Right cardiac atrium (tissue), 5 donors: ENCODE measurements at regions not wholly inside any gene's neighbourhood (a gene's known extent, or its start where the extent isn't known, plus 50 kb on each side); places are given as distances from the start of the nearest gene placed in this dataset.

ENCODE experiments used
- ATAC-seq, 2 donors: fragments of 200-7000 bp; cut with Tn5 transposase; one replicate each; pipeline versions ENCODE4 v1.8.0 to v1.9.1; 2020; ENCODE audit warnings: moderate library complexity in 2 of 2, mild to moderate bottlenecking in 1 of 2
- DNase-seq, 3 donors: peaks; one replicate each; pipeline ENCODE4 v3.0.0-alpha.2; 2020
- H3K27ac ChIP-seq: one replicate; pipeline ENCODE4 v1.5.1; 2013; ENCODE audit warnings: mild to moderate bottlenecking, low read length, control low read depth, moderate library complexity
- H3K27me3 ChIP-seq: one replicate; pipeline ENCODE4 v1.6.1; 2013; ENCODE audit not compliant: control insufficient read depth, insufficient read depth
- H3K4me1 ChIP-seq: one replicate; pipeline ENCODE4 v1.6.1; 2013; ENCODE audit warnings: low read length; ENCODE audit not compliant: control insufficient read depth, insufficient read depth
- H3K4me3 ChIP-seq: one replicate; pipeline ENCODE4 v1.5.1; 2013; ENCODE audit warnings: low read length, control low read depth
- H3K9me3 ChIP-seq: one replicate; pipeline ENCODE4 v1.6.1; 2013; ENCODE audit warnings: low read length; ENCODE audit not compliant: control insufficient read depth
- WGBS: extraction: QIAGEN DNeasy Blood & Tissue Kit; methylation state at CpG from one replicate; pipeline ENCODE4 v1.1.7; 2013; 5-methylcytosine and 5-hydroxymethylcytosine counted together
- intact Hi-C, 4 donors: fragments of 100-400 bp; cut with DNase I; formaldehyde crosslinking; loops; one replicate each; pipeline versions ENCODE4 v1.11.0 to v1.14.0; 2022 to 2023
- donor health status: healthy with polysubstance abuse.
- donor health status: DM: no; HTN: yes; CAD: no.
- donor health status: DM: no; HTN: no; CAD: no.
- donor health status: DM: no; HTN: yes; CAD: no; lungs with severe emphysema.
- donor health status: DM: yes; HTN: yes; CAD: no.

- intact Hi-C loops, result no loop called here
- H3K27me3 ChIP-seq, result no peaks in the 10 kb centered on the region
- H3K4me1 ChIP-seq, result no peaks in the 10 kb centered on the region
- DNase-seq (no peak), ATAC-seq (no peak)
- no peaks in the 10 kb centered on the region for H3K9me3 ChIP-seq
- no peak overlapping the region for H3K4me3 ChIP-seq
- WGBS, result 92% methylated on average over 6 of the region's 6 CpGs
- H3K27ac ChIP-seq, result no peak overlapping the region
Observed at GRCh38 chr4:126344472-126344871, 1029.7 kb downstream of the FAT4 start.

- 63% methylated on average over 2 of the region's 2 CpGs for WGBS
- Histone ChIP-seq H3K9me3 (no peaks in the 10 kb centered on the region), H3K27ac (no peak overlapping the region), H3K4me3 (no peak overlapping the region), H3K4me1 (no peaks in the 10 kb centered on the region), H3K27me3 (no peaks in the 10 kb centered on the region)
- DNase-seq (no peak), ATAC-seq (no peak)
- intact Hi-C loops, result no loop called here
Observed at GRCh38 chr4:126346654-126347053, 1031.9 kb downstream of the FAT4 start.

- Histone ChIP-seq H3K4me1 (no peaks in the 10 kb centered on the region), H3K9me3 (no peaks in the 10 kb centered on the region), H3K27me3 (no peaks in the 10 kb centered on the region), H3K27ac (no peak overlapping the region), H3K4me3 (no peak overlapping the region)
- no peak for DNase-seq
- ATAC-seq, result no peak
- intact Hi-C loops, result no loop called here
- 91% methylated on average over 3 of the region's 3 CpGs for WGBS
Observed at GRCh38 chr4:126354784-126355183, 1040.0 kb downstream of the FAT4 start.

GRCh38 chr4:126358041-126358440 lies 1043.3 kb downstream of the FAT4 start:
- H3K9me3 ChIP-seq, result no peaks in the 10 kb centered on the region
- no peak overlapping the region for H3K4me3 ChIP-seq
- intact Hi-C loops, result no loop called here
- H3K4me1 ChIP-seq, result no peaks in the 10 kb centered on the region
- DNase-seq (no peak), ATAC-seq (no peak)
- 96% methylated on average over 2 of the region's 2 CpGs for WGBS
- no peak overlapping the region for H3K27ac ChIP-seq
- no peaks in the 10 kb centered on the region for H3K27me3 ChIP-seq

GRCh38 chr4:126361287-126361686 lies 1046.5 kb downstream of the FAT4 start:
- H3K4me3 ChIP-seq, result no peak overlapping the region
- H3K27me3 ChIP-seq, result no peaks in the 10 kb centered on the region
- DNase-seq, result no peak
- no peak for ATAC-seq
- H3K9me3 ChIP-seq, result no peaks in the 10 kb centered on the region
- 74% methylated on average over 4 of the region's 4 CpGs for WGBS
- intact Hi-C loops, result no loop called here
- H3K4me1 ChIP-seq, result no peaks in the 10 kb centered on the region
- no peak overlapping the region for H3K27ac ChIP-seq

GRCh38 chr4:126364311-126364911 lies 1049.7 kb downstream of the FAT4 start:
- H3K27me3 ChIP-seq, result no peaks in the 10 kb centered on the region
- no peaks in the 10 kb centered on the region for H3K9me3 ChIP-seq
- DNase-seq (no peak), ATAC-seq (peak in 1 of 2 donors; percentile 76)
- no peak overlapping the region for H3K4me3 ChIP-seq
- WGBS, result 37% methylated on average over 1 of the region's 1 CpG
- intact Hi-C loops, result no loop called here
- H3K4me1 ChIP-seq, result no peaks in the 10 kb centered on the region
- H3K27ac ChIP-seq, result no peak overlapping the region

- H3K27ac ChIP-seq, result no peak overlapping the region
- H3K9me3 ChIP-seq, result no peaks in the 10 kb centered on the region
- H3K4me1 ChIP-seq, result no peaks in the 10 kb centered on the region
- intact Hi-C loops, result no loop called here
- no peaks in the 10 kb centered on the region for H3K27me3 ChIP-seq
- DNase-seq (no peak), ATAC-seq (no peak)
- H3K4me3 ChIP-seq, result no peak overlapping the region
Observed at GRCh38 chr4:126369076-126369475, 1054.3 kb downstream of the FAT4 start.

GRCh38 chr4:126372634-126373033 lies 1057.9 kb downstream of the FAT4 start:
- 79% methylated on average over 2 of the region's 2 CpGs for WGBS
- H3K9me3 ChIP-seq, result no peaks in the 10 kb centered on the region
- intact Hi-C loops, result no loop called here
- no peaks in the 10 kb centered on the region for H3K4me1 ChIP-seq
- no peak overlapping the region for H3K27ac ChIP-seq
- no peak for ATAC-seq
- H3K4me3 ChIP-seq, result no peak overlapping the region
- H3K27me3 ChIP-seq, result no peaks in the 10 kb centered on the region
- DNase-seq, result no peak

- 30% methylated on average over 2 of the region's 2 CpGs for WGBS
- Histone ChIP-seq H3K4me1 (no peaks in the 10 kb centered on the region), H3K27me3 (no peaks in the 10 kb centered on the region), H3K9me3 (no peaks in the 10 kb centered on the region), H3K4me3 (no peak overlapping the region), H3K27ac (no peak overlapping the region)
- ATAC-seq, result no peak
- DNase-seq, result no peak
- intact Hi-C loops, result no loop called here
Observed at GRCh38 chr4:126375462-126376054, 1060.8 kb downstream of the FAT4 start.

- no peak for DNase-seq
- ATAC-seq, result no peak
- Histone ChIP-seq H3K27ac (no peak overlapping the region), H3K4me3 (no peak overlapping the region), H3K4me1 (no peaks in the 10 kb centered on the region), H3K9me3 (no peaks in the 10 kb centered on the region), H3K27me3 (no peaks in the 10 kb centered on the region)
- intact Hi-C loops, result no loop called here
Observed at GRCh38 chr4:126385954-126386353, 1071.2 kb downstream of the FAT4 start.

- DNase-seq (no peak), ATAC-seq (no peak)
- intact Hi-C loops, result no loop called here
- no peaks in the 10 kb centered on the region for H3K27me3 ChIP-seq
- no peaks in the 10 kb centered on the region for H3K9me3 ChIP-seq
- no peak overlapping the region for H3K4me3 ChIP-seq
- no peak overlapping the region for H3K27ac ChIP-seq
- 86% methylated on average over 2 of the region's 2 CpGs for WGBS
- no peaks in the 10 kb centered on the region for H3K4me1 ChIP-seq
Observed at GRCh38 chr4:126386512-126386911, 1071.8 kb downstream of the FAT4 start.

- no peak overlapping the region for H3K4me3 ChIP-seq
- WGBS, result 92% methylated on average over 2 of the region's 2 CpGs
- H3K27me3 ChIP-seq, result no peaks in the 10 kb centered on the region
- no peaks in the 10 kb centered on the region for H3K9me3 ChIP-seq
- H3K4me1 ChIP-seq, result no peaks in the 10 kb centered on the region
- intact Hi-C loops, result no loop called here
- DNase-seq (no peak), ATAC-seq (no peak)
- H3K27ac ChIP-seq, result no peak overlapping the region
Observed at GRCh38 chr4:126395664-126396063, 1080.9 kb downstream of the FAT4 start.
